Stomach (tissue), 8 donors: ENCODE measurements at regions not wholly inside any gene's neighbourhood (a gene's known extent, or its start where the extent isn't known, plus 50 kb on each side); places are given as distances from the start of the nearest gene placed in this dataset.
A peak's percentile ranks its signal among the peaks of the same experiment; 100 is the strongest.
"Not testable (repeated sequence)": the region's sequence is repeated elsewhere in the genome, so short reads cannot be mapped to it uniquely, and the experiment has no call there.

Source experiments
- DNase-seq, 2 donors: peaks; one replicate each; pipeline versions ENCODE4 v3.0.0 to v3.0.0-alpha.2; 2013 to 2019
- H3K27ac ChIP-seq, 5 donors: fragments of 200-600 bp in 4 of 5; sonication (generic) in 4 of 5; one replicate each; pipeline ENCODE4 v1.5.1; 2013 to 2019; ENCODE audit warnings: mild to moderate bottlenecking in 1 of 5, moderate library complexity in 1 of 5
- H3K27me3 ChIP-seq, 3 donors: fragments of 200-600 bp; sonication (generic); one replicate each; pipeline ENCODE4 v1.5.1; 2017 to 2019; ENCODE audit warnings: mixed run types in 1 of 3
- H3K36me3 ChIP-seq, 4 donors: fragments of 200-600 bp; sonication (generic); 1 replicate in 3 of 4; 2 replicates in 1 of 4; pipeline ENCODE4 v1.5.1; 2016 to 2019
- H3K4me1 ChIP-seq, 4 donors: fragments of 200-600 bp; sonication (generic); one replicate each; pipeline ENCODE4 v1.5.1; 2016 to 2019
- H3K4me3 ChIP-seq, 4 donors: fragments of 200-600 bp; sonication (generic) in 3 of 4; one replicate each; pipeline ENCODE4 v1.5.1; 2016 to 2019; ENCODE audit warnings: mild to moderate bottlenecking in 1 of 4
- H3K9me3 ChIP-seq, 4 donors: fragments of 200-600 bp; sonication (generic); one replicate each; pipeline ENCODE4 v1.5.1; 2016 to 2019
- EP300 ChIP-seq: sonication (generic); formaldehyde crosslinking; IDR thresholded peaks from one replicate; pipeline ENCODE4 v1.6.1; 2017; ENCODE audit warnings: antibody characterized with exemption
- POLR2A ChIP-seq, 4 donors: fragments of 450-650 bp; IDR thresholded peaks; one replicate each; pipeline ENCODE4 v1.6.1; 2016; ENCODE audit warnings: antibody characterized with exemption in 4 of 4, control low read depth in 2 of 4, mild to moderate bottlenecking in 1 of 4, moderate library complexity in 1 of 4
- POLR2AphosphoS5 ChIP-seq, 3 donors: sonication (generic); formaldehyde crosslinking; IDR thresholded peaks; one replicate each; pipeline ENCODE4 v1.6.1; 2016; ENCODE audit warnings: antibody characterized with exemption in 3 of 3
- WGBS, 5 donors: extraction: QIAGEN DNeasy Blood & Tissue Kit in 3 of 5; methylation state at CpG; one replicate each; pipeline versions ENCODE4 v1.1.5 to v1.1.7; 2013 to 2018; 5-methylcytosine and 5-hydroxymethylcytosine counted together
- intact Hi-C: fragments of 100-400 bp; cut with DNase I; formaldehyde crosslinking; loops from one replicate; pipeline ENCODE4 v1.15.1; 2023; ENCODE audit warnings: low total_unique reads
- TF ChIP-seq, protein P1 (sequence below), 7 experiments: fragments of 450-650 bp in 4 of 7; fragments of 200-600 bp in 3 of 7; sonication (generic) in 3 of 7; IDR thresholded peaks; one replicate each; pipeline ENCODE4 v1.5.1; 2016 to 2019; ENCODE audit warnings: antibody characterized with exemption in 7 of 7, control low read depth in 2 of 7, mild to moderate bottlenecking in 1 of 7
- donor health status: healthy with polysubstance abuse.
- donor health status: Bipolar disorder and iron deficiency.
- donor health status: healthy.

DNA sequence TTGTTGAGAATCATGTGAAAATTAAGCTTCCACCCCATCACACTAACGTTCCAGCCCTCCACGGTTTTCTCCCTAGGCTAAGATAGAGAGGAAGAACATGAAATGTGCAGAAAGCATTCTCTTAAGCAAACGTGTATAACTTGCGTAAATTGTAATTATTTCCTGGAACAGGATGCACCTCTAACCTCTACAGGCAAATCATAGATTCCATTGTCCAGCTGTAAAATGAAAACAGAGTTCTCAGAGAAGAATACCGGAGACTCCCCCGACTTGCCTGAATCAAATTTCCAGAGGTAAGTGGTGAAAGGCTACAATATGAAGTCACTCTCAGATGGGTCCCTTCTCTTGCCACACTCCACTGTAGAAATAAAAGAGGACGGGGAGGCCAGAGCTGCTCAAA is 211.4 kb downstream of the FAM72C start:
- H3K27me3 ChIP-seq, H3K27ac ChIP-seq, DNase-seq, H3K36me3 ChIP-seq, H3K4me3 ChIP-seq, H3K4me1 ChIP-seq, H3K9me3 ChIP-seq, intact Hi-C loops: not testable (repeated sequence)
- 61 to 77% (median 64%) methylated on average over 4 to 6 of the region's 7 CpGs for WGBS, 5 donors

DNA sequence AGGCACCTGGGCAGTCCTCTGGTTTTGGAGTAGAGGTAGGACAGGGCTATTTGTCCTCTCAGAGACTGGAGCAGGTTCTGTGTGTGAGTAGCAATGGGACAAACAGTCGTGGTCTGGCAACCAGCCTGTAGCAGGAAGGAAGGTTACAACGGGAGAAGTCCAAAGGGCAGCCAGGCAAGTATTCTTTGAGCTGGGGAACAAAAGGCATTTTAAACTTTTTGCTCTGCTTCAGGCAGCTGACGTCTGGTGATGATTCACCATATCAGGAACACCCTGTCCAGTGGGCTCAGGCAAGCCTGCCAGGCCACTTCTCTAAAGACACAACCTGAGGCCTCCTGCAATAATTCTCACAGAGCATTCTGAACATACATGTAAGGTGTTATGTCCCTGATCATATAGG is 215.8 kb downstream of the FAM72C start:
- WGBS, 5 donors = 17 to 36% (median 27%) methylated on average over 3 of the region's 3 CpGs
- H3K36me3 ChIP-seq, H3K4me3 ChIP-seq, intact Hi-C loops, H3K27me3 ChIP-seq, H3K9me3 ChIP-seq, DNase-seq, H3K27ac ChIP-seq, H3K4me1 ChIP-seq: not testable (repeated sequence)

DNA sequence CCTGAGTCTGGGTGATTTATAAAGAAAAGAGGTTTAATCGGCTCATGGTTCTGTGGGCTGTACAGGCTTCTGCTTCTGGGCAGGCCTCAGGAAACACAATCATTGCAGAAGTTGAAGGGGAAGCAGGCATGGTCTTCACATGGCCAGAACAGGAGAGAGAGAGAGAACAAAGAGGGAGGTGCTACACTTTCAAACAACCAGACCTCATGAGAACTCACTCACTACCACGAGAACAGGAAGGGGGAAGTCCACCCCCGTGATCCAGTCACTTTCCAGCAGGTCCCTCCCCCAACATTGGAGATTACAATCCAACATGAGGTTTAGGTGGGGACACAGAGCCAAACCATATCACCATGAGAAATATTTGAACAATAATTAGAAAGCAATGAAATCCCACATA is 222.9 kb downstream of the FAM72C start:
- Histone ChIP-seq H3K4me1 (no peaks in the 10 kb centered on the region), H3K27ac (no peak overlapping the region), H3K9me3 (no peaks in the 10 kb centered on the region), H3K36me3 (no peaks in the 10 kb centered on the region), H3K27me3 (peaks cover 0 to 3% (median 0%) of the 10 kb centered on the region in 3 donors), H3K4me3 (no peak overlapping the region)
- TF ChIP-seq, protein P1, sequence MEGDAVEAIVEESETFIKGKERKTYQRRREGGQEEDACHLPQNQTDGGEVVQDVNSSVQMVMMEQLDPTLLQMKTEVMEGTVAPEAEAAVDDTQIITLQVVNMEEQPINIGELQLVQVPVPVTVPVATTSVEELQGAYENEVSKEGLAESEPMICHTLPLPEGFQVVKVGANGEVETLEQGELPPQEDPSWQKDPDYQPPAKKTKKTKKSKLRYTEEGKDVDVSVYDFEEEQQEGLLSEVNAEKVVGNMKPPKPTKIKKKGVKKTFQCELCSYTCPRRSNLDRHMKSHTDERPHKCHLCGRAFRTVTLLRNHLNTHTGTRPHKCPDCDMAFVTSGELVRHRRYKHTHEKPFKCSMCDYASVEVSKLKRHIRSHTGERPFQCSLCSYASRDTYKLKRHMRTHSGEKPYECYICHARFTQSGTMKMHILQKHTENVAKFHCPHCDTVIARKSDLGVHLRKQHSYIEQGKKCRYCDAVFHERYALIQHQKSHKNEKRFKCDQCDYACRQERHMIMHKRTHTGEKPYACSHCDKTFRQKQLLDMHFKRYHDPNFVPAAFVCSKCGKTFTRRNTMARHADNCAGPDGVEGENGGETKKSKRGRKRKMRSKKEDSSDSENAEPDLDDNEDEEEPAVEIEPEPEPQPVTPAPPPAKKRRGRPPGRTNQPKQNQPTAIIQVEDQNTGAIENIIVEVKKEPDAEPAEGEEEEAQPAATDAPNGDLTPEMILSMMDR (IDR thresholded peaks at IDR 0.05) = no peak
- TF ChIP-seq POLR2A (IDR thresholded peaks at IDR 0.05) = no peak
- TF ChIP-seq POLR2AphosphoS5 (IDR thresholded peaks at IDR 0.05) = no peak
- no peak for TF ChIP-seq EP300
- 40 to 57% (median 42%) methylated on average over 3 of the region's 3 CpGs for WGBS, 5 donors
- intact Hi-C loops = no loop called here
- DNase-seq = no peak

- H3K36me3 ChIP-seq = no peaks in the 10 kb centered on the region
- DNase-seq = no peak
- H3K27ac ChIP-seq = no peak overlapping the region
- TF ChIP-seq, protein P1 (IDR thresholded peaks at IDR 0.05) = no peak
- TF ChIP-seq POLR2AphosphoS5 (IDR thresholded peaks at IDR 0.05) (no peak), POLR2A (IDR thresholded peaks at IDR 0.05) (no peak), EP300 (no peak)
- peaks cover 0 to 23% (median 13%) of the 10 kb centered on the region in 3 donors for H3K27me3 ChIP-seq
- no peaks in the 10 kb centered on the region for H3K9me3 ChIP-seq
- no peak overlapping the region for H3K4me3 ChIP-seq
- 5 to 17% (median 12%) methylated on average over 14 of the region's 14 CpGs for WGBS, 5 donors
- no peaks in the 10 kb centered on the region for H3K4me1 ChIP-seq
- intact Hi-C loops = no loop called here
Measured at GRCh38 chr1:143736562-143736961, 235.2 kb downstream of the FAM72C start.

GRCh38 chr1:143735764-143736461 is 235.9 kb downstream of the FAM72C start:
- no peaks in the 10 kb centered on the region for H3K36me3 ChIP-seq
- TF ChIP-seq POLR2AphosphoS5 (IDR thresholded peaks at IDR 0.05) (no peak), EP300 (no peak), POLR2A (IDR thresholded peaks at IDR 0.05) (no peak)
- TF ChIP-seq, protein P1 (IDR thresholded peaks at IDR 0.05) = no peak
- H3K4me3 ChIP-seq = no peak overlapping the region
- no peaks in the 10 kb centered on the region for H3K9me3 ChIP-seq
- H3K4me1 ChIP-seq = no peaks in the 10 kb centered on the region
- H3K27ac ChIP-seq = no peak overlapping the region
- DNase-seq = peak in 1 of 2 donors; percentile 13
- H3K27me3 ChIP-seq = peaks cover 0 to 23% (median 13%) of the 10 kb centered on the region in 3 donors
- WGBS, 5 donors = 2 to 8% (median 7%) methylated on average over 6 to 36 of the region's 36 CpGs
- intact Hi-C loops = no loop called here

DNA sequence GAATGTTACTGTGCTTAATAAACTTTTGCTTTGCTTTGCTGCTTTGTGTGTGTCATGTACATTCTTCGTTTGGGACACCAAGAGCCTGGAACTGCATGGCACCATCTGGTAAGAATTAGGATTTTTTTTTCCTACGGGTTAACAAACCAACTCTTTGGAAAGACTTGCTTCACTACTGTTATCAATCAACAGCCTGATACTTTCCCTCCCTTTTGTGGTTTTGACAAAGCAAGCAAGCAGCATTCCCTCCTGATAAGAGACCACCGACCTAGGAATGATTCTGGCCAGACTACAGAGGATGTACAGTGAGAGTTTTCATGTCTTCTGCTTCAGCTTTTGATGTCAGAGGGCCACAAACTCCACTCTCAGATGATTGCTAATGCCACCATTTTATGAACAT is 237.5 kb downstream of the FAM72C start:
- intact Hi-C loops, H3K9me3 ChIP-seq, H3K27ac ChIP-seq, H3K4me3 ChIP-seq, DNase-seq, H3K36me3 ChIP-seq, H3K4me1 ChIP-seq: not testable (repeated sequence)
- WGBS, 5 donors = 11 to 31% (median 15%) methylated on average over 3 of the region's 3 CpGs
- peaks cover 0 to 23% (median 13%) of the 10 kb centered on the region in 3 donors for H3K27me3 ChIP-seq

DNA sequence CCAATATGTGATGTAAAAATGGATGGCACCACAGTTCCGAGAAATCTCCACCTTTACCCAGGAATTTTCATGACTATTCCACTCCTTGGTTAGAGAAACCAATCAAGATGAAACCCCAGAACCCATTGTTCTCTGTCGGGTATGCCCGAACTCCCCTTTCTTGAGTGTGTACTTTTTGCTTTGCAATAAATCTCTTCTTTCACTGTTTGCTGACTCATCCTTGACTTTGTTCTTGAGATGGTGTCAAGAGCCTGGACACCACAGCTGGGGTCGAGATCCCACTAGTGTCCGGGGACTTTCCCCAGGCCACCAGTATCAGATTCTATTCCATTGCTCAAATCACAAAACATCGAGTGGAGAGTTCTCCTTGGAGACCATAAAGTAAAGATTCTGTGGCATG is 240.9 kb downstream of the FAM72C start:
- WGBS, 5 donors = 85 to 91% (median 89%) methylated on average over 6 of the region's 6 CpGs
- H3K36me3 ChIP-seq, H3K9me3 ChIP-seq, DNase-seq, H3K4me1 ChIP-seq, H3K27ac ChIP-seq, H3K4me3 ChIP-seq, intact Hi-C loops: not testable (repeated sequence)
- peaks cover 0 to 11% (median 5%) of the 10 kb centered on the region in 3 donors for H3K27me3 ChIP-seq

- H3K4me3 ChIP-seq, H3K9me3 ChIP-seq, intact Hi-C loops, H3K27me3 ChIP-seq, H3K4me1 ChIP-seq, H3K36me3 ChIP-seq, H3K27ac ChIP-seq: not testable (repeated sequence)
- 1 to 5% (median 2%) methylated on average over 14 to 20 of the region's 39 CpGs; no CpG with 5 or more reads in 2 of the 5 donors for WGBS, 5 donors
- peak in 1 of 2 donors; percentile 30 for DNase-seq
Measured at GRCh38 chr1:143729449-143730111, 242.2 kb downstream of the FAM72C start.
